BE2C (cell line): ENCODE measurements at regions not wholly inside any gene's neighbourhood (a gene's known extent, or its start where the extent isn't known, plus 50 kb on each side); places are given as distances from the start of the nearest gene placed in this dataset.

ENCODE experiments used
- DNase-seq: peaks from one replicate; pipeline ENCODE4 v3.0.0-alpha.2; 2020
- H3K27me3 ChIP-seq: fragments of 250-450 bp; sonication (Bioruptor Pico); 2 replicates; pipeline ENCODE4 v1.5.1; 2020; ENCODE audit warnings: mild to moderate bottlenecking
- H3K36me3 ChIP-seq: fragments of 250-450 bp; sonication (Bioruptor Pico); 2 replicates; pipeline ENCODE4 v1.5.1; 2020; ENCODE audit warnings: mild to moderate bottlenecking
- H3K4me1 ChIP-seq: fragments of 250-450 bp; sonication (Bioruptor Pico); 2 replicates; pipeline ENCODE4 v1.5.1; 2020
- H3K4me3 ChIP-seq: 2 replicates; pipeline ENCODE4 v1.5.1; 2011; ENCODE audit warnings: low read depth, low read length
- H3K9me3 ChIP-seq: fragments of 250-450 bp; sonication (Bioruptor Pico); 2 replicates; pipeline ENCODE4 v1.5.1; 2020
- TF ChIP-seq, protein P1 (sequence below): IDR thresholded peaks from 2 replicates; pipeline ENCODE4 v1.5.1; 2012; ENCODE audit warnings: mild to moderate bottlenecking, low read depth, low read length

DNA sequence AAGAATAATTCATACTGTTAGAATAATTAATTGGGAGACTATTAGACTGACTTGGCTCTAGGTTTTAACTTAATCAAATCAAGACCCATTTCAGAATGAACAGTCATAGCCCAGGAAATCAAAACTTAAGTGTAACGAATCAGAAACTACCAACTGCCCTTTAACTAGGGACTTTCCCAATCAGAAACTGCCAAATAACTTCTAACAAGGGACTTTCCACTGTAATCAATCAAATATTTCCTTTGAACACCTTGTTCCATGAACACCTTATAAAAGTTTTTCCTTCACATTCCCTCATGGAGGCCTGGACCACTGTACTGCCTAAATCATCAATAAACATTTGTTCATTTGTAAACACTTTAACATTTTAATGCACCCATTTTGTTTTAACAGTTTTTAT lies 1054.7 kb upstream of the TMPRSS15 start:
- DNase-seq: no peak
- H3K4me1 ChIP-seq: no peaks in the 10 kb centered on the region; the same call in 1 of the 2 replicates
- no peaks in the 10 kb centered on the region for H3K36me3 ChIP-seq
- no peaks in the 10 kb centered on the region for H3K9me3 ChIP-seq
- no peak overlapping the region for H3K4me3 ChIP-seq
- TF ChIP-seq, protein P1, sequence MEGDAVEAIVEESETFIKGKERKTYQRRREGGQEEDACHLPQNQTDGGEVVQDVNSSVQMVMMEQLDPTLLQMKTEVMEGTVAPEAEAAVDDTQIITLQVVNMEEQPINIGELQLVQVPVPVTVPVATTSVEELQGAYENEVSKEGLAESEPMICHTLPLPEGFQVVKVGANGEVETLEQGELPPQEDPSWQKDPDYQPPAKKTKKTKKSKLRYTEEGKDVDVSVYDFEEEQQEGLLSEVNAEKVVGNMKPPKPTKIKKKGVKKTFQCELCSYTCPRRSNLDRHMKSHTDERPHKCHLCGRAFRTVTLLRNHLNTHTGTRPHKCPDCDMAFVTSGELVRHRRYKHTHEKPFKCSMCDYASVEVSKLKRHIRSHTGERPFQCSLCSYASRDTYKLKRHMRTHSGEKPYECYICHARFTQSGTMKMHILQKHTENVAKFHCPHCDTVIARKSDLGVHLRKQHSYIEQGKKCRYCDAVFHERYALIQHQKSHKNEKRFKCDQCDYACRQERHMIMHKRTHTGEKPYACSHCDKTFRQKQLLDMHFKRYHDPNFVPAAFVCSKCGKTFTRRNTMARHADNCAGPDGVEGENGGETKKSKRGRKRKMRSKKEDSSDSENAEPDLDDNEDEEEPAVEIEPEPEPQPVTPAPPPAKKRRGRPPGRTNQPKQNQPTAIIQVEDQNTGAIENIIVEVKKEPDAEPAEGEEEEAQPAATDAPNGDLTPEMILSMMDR: no peak
- H3K27me3 ChIP-seq: no peaks in the 10 kb centered on the region

DNA sequence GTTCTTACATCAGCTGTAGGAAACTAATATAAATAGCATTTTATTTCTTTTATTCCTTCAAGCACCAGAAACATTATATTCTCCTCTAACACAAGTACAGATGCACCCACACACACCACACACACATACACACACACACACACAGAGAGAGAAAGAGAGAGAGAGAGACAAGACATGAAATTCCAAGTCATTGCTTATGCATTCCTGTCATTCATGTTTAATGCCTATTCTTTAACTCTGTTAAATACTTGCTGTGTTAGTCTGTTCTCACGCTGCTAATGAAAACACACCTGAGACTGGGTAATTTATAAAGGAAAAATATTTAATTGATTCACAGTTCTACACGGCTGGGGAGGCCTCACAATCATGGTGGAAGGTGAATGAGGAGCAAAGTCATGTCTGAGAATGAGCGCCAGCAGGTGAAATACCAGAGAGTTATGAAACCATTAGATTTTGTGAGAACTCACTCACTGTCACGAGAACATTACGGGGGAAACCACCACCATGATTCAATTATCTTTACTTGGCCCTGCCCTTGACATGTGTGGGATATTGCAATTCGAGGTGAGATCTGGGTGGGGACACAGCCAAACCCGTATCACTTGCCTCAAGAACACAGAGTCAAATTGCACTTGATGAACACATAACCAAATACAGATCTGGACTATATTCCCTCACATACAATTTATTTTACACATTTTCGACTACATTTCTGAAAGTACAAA lies 1058.1 kb upstream of the TMPRSS15 start:
- Histone ChIP-seq H3K36me3 (no peaks in the 10 kb centered on the region), H3K9me3 (no peaks in the 10 kb centered on the region), H3K4me1 (no peaks in the 10 kb centered on the region; the same call in 1 of the 2 replicates), H3K4me3 (no peak overlapping the region), H3K27me3 (no peaks in the 10 kb centered on the region)
- DNase-seq: no peak
- TF ChIP-seq, protein P1: no peak

DNA sequence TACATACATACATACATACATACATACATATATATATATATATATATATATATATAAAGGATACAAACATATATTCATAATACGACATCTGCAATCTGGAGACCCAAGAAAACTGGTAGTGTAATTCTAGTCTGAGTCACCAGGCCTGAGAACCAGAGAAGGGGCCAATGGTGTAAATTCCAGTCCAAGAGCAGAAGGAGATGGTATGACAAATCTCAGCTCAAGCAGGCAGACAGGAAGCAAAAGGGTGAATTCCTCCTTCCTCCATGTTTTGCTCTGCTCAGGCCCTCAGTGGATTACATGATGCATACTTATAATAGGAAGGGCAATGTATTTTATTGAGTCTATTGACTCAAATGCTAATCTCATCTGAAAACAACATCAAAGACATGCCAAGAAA lies 1060.4 kb upstream of the TMPRSS15 start:
- no peaks in the 10 kb centered on the region for H3K4me1 ChIP-seq
- no peaks in the 10 kb centered on the region for H3K36me3 ChIP-seq

DNA sequence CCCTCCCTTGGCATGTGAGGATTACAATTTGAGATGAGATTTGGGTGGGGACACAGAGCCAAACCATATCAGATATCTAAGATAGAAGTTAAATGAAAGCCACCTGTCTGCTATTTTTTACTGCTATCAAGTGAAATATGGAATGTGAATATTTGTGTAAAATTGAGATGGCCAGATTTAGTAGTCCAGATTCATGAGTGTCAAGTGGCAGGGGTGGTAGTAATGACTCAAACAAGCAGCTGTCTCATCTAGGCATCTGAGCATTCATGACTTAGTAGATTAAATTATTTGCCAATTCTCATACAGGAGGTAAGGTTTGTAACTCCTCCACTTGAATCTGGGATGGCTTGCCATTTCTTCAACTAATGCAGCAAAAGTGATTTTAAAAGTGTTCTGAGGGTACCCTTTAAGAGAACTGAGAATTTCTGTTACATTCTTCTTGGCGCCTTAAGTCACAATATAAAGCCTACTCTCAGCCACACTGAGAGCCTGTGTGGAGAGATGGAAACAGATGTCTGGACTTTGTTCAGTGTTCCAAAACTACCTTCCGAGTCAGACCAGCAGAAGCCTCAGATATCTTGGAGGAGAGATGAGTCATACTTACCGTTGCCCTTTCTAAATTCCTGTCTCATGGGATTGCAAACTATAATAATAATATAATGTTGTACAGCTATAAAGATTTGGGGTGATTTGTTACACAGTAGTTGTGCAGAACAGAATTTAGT lies 1065.6 kb upstream of the TMPRSS15 start:
- H3K9me3 ChIP-seq: no peaks in the 10 kb centered on the region
- H3K27me3 ChIP-seq: no peaks in the 10 kb centered on the region
- TF ChIP-seq, protein P1: no peak
- H3K4me3 ChIP-seq: no peak overlapping the region
- no peaks in the 10 kb centered on the region for H3K36me3 ChIP-seq
- H3K4me1 ChIP-seq: no peaks in the 10 kb centered on the region
- DNase-seq: no peak

More for the DNA sequence above, 1060.4 kb upstream of the TMPRSS15 start:
- no peak overlapping the region for H3K4me3 ChIP-seq
- no peaks in the 10 kb centered on the region for H3K9me3 ChIP-seq
- H3K27me3 ChIP-seq: no peaks in the 10 kb centered on the region
- no peak for DNase-seq
- TF ChIP-seq, protein P1: no peak

DNA sequence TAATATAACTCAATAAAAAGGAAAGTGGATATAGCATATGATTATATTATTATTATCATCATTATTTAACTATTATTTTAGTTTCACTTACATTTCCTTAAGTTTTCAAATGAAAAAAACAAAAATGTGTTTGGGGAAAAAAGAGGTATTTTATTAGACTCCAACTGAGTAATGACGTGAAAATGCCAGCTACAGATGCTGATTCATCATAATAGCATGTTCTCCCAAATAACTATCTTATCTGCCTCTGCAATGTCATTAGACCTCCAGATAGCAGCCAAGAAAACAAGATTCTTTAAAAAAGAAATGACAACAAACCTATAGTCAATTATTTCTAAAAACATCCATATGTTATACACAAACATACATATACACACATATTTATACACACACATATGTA lies 1071.9 kb upstream of the TMPRSS15 start:
- Histone ChIP-seq H3K27me3 (no peaks in the 10 kb centered on the region), H3K9me3 (no peaks in the 10 kb centered on the region), H3K4me1 (0 out of 2 replicates have a peak, but pooled peaks cover 3% of the 10 kb centered on the region), H3K36me3 (no peaks in the 10 kb centered on the region), H3K4me3 (no peak overlapping the region)
- TF ChIP-seq, protein P1: no peak
- DNase-seq: no peak

DNA sequence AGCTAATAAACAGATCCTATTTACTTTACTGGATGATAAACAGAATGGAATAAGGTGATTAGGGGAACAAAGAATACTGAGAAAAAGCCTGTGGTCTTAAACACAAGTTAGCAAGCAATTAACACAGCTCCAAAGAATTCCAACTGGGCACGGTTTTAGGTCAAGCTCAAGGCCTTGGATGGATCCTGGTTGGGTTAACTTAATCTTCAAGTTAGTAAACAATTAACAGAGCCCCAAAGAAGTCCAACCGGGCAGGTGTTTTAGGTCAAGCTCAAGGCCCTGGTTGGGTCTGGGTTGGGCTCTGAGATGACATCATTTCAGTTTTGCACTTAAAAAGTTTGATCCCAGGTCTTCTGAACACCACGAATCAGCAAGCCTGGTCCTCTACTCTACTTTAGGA lies 1086.3 kb upstream of the TMPRSS15 start:
- DNase-seq: no peak
- H3K27me3 ChIP-seq: no peaks in the 10 kb centered on the region
- H3K4me1 ChIP-seq: no peaks in the 10 kb centered on the region
- H3K9me3 ChIP-seq: no peaks in the 10 kb centered on the region
- H3K36me3 ChIP-seq: no peaks in the 10 kb centered on the region
- no peak overlapping the region for H3K4me3 ChIP-seq
- TF ChIP-seq, protein P1: no peak
